PC-9 (cell line): ENCODE measurements at regions not wholly inside any gene's neighbourhood (a gene's known extent, or its start where the extent isn't known, plus 50 kb on each side); places are given as distances from the start of the nearest gene placed in this dataset.

Experiments
- EZH2 ChIP-seq: fragments of 200-600 bp; sonication (generic); IDR thresholded peaks from 2 replicates; pipeline ENCODE4 v1.8.0; 2017; ENCODE audit warnings: antibody characterized with exemption, low read depth
- TF ChIP-seq, protein P1 (sequence below): fragments of 200-600 bp; sonication (generic); conservative IDR thresholded peaks from 2 replicates; pipeline ENCODE4 v1.6.1; 2017; ENCODE audit warnings: mixed run types, antibody characterized with exemption, mild to moderate bottlenecking, moderate library complexity

DNA sequence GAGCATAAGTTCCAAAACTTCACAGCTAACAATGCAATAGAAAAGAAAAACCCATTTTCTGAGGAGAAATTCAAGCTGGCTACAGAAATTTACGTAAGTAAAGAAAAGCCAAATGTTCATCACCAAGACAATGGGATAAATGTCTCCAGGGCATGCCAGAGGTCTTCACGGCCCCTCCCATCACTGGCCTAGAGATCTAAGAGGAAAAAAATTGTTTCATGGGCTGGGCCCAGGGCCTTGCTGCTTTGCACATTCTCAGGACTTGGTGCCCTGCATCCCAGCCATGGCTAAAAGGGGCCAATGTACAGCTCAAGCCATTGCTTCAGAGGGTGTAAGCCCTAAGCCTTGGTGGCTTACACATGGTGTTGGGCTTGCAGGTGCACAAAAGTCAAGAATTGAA lies 443.6 kb downstream of the ELAVL2 start:
- TF ChIP-seq, protein P1, sequence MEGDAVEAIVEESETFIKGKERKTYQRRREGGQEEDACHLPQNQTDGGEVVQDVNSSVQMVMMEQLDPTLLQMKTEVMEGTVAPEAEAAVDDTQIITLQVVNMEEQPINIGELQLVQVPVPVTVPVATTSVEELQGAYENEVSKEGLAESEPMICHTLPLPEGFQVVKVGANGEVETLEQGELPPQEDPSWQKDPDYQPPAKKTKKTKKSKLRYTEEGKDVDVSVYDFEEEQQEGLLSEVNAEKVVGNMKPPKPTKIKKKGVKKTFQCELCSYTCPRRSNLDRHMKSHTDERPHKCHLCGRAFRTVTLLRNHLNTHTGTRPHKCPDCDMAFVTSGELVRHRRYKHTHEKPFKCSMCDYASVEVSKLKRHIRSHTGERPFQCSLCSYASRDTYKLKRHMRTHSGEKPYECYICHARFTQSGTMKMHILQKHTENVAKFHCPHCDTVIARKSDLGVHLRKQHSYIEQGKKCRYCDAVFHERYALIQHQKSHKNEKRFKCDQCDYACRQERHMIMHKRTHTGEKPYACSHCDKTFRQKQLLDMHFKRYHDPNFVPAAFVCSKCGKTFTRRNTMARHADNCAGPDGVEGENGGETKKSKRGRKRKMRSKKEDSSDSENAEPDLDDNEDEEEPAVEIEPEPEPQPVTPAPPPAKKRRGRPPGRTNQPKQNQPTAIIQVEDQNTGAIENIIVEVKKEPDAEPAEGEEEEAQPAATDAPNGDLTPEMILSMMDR, result no peak
- no peak for TF ChIP-seq EZH2
